HG03439 (cell line): ENCODE measurements at regions not wholly inside any gene's neighbourhood (a gene's known extent, or its start where the extent isn't known, plus 50 kb on each side); places are given as distances from the start of the nearest gene placed in this dataset.

Experiments
- ATAC-seq: cut with Tn5 transposase; IDR thresholded peaks from one replicate; pipeline ENCODE4 v1.9.1; 2021; ENCODE audit warnings: mild to moderate bottlenecking, moderate library complexity; ENCODE audit not compliant: unreplicated experiment

DNA sequence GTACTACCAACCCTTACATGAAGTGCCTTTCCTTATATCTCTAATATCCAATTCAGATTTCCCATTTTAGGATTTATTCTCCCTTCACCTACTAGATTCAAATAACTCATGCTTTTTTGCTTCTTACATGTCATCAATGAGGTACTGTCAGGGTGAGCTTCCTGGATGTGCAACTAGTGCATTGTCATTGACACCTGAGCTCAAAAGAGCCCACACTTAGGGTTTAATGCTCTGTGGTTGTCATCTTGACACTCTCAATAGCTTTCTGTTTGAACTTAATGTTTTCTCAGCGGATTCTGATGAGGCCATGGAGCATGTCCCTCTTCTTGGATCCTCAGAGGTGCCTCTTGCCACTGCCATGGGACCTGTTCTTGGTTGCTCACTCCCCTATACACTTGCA, 1033.3 kb upstream of the EYS start:
- ATAC-seq = no peak

DNA sequence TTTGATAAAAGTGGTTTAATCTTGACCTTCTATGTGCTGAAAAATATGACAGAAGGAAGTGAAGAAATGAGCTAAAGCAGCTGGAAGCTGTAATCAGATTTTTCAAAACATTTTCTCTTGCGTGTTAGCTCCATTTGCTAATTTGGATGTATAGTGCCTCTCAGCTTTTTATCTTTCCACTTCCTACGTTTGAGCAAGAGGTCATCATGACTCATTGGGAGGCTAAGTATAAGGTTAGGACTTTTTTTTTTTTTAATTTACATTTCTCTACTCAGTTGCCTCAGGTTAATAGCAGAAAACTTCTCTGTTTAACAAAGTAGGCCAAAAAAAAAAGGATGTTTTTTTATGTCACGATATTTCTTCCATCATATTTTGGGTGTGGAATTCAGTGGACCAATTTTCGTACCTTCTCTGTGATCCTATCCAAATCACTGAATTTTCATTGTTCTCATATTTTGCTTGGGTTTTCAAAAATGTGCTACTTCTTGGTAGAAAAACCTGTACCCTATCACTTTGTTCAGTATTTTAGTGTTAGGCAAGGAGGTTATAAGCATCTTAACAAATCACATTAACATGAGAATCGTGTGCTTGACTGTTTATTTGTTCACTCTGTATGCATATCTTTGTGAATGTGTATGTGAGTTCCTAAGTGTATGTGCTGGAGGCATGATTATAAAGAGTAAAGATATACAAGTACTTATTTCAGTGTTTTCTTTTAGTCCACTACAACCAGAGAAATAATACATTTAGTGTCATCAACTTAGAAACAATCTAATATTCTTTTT, 1028.3 kb upstream of the EYS start:
- ATAC-seq = no peak

DNA sequence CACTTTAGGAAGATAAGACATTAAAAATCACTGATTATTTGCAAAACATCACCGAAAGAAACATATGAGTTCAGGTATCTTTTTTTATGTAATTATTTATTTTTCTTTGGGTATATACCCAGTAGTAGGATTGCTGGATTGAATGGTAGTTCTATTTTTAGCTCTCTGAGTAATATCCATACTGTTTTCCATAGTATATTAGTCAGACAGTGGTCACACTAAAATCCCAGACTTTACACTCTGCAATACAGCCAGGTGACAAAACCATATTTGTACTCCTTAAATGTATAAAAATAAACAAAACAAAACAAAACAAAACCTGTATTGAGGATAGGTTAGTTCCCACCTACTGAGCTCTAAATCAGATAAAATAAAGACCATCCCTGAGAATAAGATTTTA, 1024.3 kb upstream of the EYS start:
- no peak for ATAC-seq

DNA sequence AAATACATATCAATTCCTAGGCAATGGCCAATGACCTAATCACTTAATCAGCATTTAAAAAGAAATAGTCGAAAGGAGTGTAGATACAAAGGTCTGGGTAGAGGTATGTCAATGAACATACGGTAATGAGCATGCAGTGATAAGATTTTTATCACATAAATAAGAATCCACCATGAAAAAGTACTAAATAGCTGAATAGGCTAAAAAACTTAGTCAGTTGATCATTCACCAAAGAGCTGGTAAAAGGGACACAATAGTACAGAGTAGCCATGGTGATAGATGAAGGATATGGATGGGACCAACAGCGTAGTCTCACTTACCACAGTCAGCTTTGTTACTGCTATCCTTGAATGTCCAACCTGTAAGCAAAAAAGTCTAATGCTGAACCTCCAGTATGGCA, 1018.6 kb upstream of the EYS start:
- ATAC-seq = no peak

DNA sequence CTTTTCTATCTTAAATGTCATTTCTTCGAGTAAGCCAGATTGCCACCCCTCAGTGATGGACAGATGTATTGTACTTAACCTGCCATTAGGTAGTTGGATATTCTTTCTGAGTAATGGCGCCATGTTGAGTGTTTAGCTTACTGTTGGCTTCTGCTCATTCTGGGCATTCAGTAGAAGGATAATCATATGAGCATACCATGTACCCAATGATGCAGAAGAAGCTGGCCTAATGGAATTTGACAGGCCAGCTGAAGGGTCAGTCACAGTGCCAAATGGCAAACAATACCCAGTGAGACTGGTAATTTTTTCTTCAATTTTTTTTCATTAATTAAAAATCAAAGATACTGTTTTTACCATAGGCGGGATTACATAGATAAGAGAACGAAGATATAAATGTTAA, 1010.8 kb upstream of the EYS start:
- ATAC-seq = no peak

DNA sequence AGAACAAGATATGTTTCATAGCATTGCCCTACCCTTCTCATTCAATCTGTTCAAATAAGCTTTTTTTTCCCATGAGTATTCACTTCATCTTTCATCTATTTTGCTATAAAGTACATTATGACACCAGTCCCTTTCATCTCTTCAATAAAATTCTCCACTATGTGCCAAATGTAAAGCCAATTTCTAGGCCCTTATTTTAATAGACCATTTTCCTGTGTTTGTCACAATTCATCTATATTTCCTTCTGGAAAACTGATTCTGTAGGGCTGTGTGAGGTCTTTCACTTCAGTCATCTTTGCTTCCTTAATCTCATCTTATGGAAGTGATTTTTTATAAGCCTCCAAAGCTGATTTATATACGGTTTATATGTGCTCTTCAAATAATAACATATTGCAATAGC, 992.4 kb upstream of the EYS start:
- ATAC-seq = no peak

DNA sequence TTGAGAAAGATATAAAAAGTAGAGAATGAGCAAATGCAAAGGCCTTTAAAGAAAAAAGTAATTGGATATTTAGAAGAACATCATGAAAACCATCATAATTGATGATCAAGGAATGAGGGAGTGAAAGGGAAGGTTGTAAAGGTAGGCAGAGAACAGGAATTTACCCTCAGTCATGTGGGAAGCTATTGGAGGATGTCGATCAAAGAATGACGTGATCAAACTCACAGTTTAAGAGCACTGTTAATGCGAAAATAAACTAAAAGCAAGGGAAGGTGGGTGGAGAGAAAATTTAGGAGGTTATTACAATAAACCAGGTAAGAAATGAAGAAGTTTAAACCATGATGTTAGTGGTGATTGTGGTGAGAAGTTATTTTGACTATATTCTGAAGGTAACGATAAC, 982.6 kb upstream of the EYS start:
- ATAC-seq = no peak

DNA sequence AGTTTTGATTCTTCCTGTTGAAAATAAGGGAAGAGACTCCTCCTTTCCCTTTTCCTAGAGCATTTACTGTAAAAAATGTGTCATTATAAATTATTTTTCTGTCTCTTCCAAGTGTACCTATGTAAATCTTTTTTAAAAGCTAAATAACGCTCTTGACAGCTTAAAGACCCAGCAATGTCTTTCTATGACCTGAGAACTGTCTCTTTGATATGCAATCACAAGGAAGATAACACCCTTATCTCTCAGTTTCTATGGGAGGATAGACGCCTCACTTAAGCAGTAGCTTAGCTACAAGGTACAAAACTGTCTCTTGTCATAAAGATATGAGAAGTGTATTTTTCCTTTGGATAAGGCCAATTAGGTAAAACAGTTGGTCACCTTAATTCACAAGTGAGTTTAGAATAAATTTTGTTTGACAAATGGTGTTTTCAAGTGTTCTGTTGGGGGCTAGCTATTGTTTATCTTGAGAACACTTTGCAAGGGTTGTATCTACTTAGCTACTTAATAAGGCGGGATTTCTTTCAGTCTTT, 980.6 kb upstream of the EYS start:
- ATAC-seq = no peak

DNA sequence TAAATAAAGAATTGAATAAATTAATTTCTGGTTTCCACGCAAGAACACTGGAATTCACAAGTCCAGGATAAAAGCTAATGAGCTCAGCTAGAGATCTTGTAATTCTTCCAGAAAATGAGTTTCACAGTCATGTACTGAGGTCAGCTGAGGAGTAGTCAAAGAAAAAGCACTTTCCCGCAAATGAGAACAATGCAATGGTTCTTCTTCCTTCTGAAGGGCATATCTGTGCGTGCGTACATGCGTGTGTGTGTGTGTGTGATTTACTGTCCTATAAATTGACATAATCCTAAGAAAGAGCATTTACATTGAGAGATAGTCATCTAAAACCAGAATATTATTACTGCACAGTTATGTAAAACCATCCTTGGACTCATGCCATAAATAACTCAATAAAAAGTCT, 968.9 kb upstream of the EYS start:
- no peak for ATAC-seq

DNA sequence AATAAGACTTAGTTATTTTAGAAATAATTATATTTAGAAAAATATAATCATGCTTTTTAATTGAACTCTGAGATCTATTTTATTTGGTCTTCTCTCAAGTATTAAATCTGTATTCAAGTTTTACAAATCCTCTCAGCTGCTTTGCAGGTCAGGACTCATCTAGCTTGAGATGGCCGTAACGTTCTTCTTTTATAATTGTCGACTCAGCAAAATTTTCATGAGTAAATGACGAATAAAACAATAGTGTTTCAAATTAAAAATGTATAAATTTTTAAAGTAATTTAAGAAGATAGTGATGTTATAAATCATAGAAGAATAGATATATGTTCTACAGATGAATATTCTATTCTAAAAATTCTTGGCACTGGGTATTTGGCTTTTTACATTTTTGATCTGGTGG, 957.1 kb upstream of the EYS start:
- no peak for ATAC-seq

DNA sequence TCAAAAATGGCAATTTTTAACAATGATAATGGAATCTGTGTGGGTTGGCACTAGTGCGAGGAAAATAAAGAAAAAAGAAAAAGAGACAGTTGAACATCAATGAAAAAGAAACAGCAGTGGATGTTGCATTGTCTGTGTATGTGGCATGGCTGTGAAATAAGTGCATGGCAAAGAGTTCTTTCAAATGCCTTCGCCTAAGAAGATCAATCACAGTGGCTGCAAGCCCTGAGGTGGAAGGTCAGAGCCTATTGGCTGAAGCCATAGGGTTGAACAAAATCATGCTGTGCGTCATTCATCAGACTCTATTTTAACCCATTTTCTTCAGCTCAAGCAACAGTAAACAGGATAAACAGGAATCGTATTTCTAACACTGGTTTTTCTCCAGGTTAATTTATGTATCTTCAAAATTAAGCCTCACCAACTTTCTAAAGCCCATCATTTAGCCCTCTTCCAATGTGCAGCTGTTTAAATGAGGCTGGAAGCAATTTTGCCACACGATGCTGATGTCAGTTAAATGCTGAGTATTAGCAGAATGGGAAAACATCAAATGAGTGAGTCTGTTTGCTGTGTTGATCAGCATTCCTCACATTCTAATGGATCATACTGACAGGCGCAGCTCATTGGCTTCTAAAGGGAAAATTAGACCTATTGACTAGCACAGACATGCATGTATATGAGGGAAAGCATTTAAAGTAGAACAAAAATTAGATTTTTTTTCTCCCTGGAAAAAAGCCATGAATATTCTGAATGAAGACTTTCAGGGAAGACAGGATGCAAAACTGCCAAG, 955.9 kb upstream of the EYS start:
- ATAC-seq = no peak

DNA sequence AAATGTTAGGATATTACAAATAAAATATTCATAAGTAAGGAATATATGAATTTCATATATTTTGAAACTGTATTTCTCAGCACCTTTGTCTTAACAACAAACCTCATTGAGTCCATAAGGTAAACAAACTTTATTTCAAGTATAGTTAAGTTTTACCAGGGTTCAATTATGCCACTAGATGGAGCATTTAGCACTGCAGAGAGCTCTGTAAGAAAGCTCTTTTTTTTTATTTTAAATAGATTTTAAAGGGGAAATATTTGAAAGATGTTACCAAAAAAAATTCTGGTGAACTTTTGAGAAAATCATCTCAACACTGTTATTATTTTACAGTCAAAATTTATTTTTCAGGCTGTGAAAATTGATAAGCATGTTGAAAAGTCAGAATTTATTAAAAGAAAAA, 955.2 kb upstream of the EYS start:
- ATAC-seq = no peak

DNA sequence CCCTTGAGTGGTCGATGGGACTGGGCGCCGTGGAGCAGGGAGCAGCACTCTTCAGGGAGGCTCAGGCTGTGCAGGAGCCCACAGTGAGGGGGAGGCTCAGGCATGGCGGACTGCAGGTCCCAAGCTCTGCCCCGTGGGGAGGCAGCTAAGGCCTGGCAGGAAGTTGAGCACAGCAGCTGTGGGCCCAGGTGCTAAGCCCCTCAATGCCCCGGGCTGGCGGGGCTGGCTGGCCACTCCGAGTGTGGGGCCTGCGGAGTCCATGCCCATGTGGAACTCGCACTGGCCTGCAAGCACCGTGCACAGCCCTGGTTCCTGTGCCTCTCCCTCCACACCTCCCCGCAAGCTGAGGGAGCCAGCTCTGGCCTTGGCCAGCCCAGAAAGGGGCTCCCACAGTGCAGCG, 948.4 kb upstream of the EYS start:
- ATAC-seq = no peak

DNA sequence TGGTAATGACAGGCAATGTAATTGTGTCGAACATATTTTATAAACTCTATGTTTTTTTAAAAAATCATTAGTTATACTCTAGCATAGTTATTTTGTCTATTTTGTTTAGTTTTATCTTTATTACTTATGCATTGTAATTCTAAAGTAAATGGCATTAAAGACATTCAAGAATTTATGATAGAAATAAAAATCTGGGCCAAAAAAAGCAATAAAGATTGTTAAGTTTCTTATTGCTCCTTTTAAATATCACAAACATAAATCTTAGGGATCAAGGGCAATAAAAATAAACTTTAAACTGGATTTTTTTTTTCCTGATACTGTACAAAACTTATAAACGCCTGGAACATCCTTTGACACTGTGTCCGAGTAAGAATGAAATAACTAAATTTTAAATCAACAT, 931.5 kb upstream of the EYS start:
- ATAC-seq = no peak

DNA sequence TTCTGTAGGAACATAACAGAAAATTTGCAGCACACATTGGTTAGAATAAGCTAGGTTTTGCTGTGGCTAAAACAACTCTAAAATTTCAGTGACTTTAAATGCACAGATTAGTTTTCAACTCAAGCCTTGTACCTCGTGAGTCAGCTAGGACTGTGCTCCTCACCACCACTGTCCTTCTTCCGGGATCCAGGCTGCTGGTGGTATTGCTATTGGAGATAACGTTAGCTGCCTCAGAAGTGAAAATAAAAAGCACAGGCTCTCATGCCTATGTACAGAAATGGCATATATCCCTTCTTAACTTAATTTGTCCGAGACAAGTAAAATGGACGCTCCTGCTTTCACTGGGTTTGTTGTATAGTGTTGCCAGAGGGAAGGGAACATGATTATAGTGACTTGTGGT, 931.1 kb upstream of the EYS start:
- no peak for ATAC-seq

DNA sequence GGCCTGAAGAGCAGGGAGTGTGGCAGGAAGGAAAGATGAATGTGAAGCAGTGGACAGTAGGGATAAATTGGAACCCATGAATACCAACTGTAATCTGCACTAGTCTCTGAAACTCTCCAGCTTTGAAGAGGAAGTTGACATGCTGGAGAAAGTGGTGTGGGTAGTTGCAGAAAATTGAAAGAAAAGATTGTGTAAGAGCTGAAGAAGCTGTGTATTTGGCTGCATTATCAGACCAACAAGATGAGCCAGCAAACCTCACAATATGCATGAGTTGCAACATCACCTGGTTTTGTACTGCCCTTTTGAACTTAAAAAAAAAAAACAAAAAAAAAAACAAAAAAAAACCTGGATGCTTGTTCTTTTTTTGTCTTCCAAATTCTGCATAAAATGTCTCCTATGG, 921.9 kb upstream of the EYS start:
- ATAC-seq = no peak

DNA sequence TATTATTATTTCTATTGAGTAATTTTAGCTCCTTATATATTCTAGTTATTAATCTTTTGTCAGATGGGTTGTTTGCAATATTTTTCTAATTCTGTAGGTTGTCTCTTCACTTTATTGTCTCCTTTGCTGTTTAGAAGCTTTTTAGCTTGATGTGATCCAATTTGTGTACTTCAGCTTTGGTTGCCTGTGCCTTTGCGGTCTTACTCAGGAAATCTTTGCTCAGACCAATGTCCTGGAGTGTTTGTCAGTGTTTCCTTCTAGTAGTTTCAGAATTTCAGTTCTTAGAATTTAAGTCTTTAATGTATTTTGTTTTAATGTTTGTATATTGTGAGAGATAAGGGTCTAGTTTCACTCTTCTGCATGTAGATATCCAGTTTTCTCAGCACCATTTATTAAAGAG, 916.0 kb upstream of the EYS start:
- ATAC-seq = no peak

DNA sequence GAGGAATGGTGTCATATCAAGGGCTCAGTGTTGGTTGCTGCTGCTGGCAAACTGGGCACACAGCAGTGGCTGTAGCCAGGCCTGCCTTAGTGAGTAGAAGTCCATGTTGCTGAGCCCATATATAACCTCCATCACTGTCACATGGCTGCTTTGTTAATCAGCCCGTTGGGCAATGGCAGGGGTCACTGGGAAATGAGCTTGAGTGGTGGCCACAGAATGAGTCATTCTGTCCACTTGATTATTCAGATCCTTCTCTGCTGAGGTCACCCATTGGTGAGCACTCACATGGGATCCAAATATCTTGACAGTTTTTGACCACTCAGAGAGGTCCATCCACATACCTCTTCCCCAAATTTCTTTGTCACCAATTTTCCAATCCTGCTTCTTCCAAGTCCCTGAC, 898.9 kb upstream of the EYS start:
- ATAC-seq = no peak

DNA sequence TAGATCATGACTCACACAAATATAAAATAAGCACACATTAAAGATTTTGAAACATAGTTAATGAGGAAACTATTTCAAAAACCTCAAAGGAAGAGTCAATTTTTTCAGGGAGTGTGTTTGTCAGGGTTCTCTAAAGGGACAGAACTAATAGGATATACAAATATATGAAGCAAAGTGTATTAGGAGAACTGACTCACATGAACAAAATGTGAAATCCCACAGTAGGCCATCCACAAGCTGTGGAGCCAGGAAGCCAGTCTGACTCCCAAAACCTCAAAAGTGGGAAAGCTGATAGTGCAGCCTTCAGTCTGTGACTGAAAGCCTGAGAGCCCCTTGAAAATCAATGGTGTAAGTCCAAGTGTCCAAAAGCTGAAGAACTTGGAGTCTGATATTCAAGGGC, 898.0 kb upstream of the EYS start:
- no peak for ATAC-seq

DNA sequence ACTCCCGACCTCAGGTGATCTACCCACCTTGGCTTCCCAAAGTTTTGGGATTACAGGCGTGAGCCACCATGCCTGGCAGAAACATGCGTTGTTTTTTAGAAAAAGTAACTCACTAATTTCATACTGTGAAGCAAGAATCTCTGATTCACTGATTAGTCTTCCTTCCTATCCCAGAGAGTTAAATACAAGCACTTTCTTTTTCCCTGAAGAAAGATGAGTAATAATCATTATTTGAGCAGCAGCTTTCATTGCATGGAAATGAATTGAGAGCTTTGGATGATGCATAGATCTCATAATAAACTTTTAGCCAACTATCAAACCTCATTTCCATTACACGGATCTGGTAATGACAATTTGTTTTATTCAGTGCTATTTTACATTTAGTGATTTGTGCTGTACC, 892.5 kb upstream of the EYS start:
- ATAC-seq = no peak

DNA sequence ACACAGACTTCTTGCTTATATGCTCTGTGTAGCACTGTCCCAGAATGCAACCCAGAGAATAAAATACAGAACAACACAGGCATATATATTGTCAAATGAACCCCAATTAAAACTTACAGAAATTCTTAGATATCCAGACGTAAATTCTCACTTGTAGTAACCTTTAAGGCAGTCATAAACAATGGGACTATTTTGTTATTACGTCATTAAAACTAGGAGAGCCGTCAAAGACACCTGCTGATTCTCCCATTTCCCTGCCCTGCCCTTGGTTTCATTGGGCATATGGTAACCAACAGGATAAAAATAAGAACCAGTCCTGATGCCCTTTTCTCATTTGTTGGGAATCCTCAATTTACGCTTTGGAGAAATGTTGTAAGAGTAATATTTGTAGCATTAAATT, 871.3 kb upstream of the EYS start:
- ATAC-seq = no peak

DNA sequence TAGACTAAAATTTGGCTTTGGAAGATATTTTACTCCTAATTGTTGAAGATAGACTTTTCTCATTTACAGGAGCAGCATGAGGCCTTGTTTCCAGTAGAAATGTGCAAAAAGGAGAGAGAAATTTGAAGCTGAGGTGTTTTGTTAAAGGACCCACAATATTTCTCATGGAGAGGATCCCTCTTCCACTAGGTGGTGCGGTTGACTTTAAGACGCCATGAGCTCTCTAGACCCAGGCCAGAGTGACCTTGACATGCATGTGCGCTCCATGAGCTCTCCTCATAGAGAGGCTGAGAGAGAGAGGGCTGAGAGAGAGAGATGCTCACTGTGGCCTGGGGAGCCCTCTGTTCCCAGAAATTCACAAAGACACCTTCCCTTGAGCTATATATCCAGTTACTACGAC, 861.2 kb upstream of the EYS start:
- no peak for ATAC-seq
